Activated T-helper 9 cell treated with anti-CD3 and anti-CD28 coated beads, Interleukin-2, amount 50 U/mL, for 16 hours (primary cell): ENCODE measurements at regions not wholly inside any gene's neighbourhood (a gene's known extent, or its start where the extent isn't known, plus 50 kb on each side); places are given as distances from the start of the nearest gene placed in this dataset.

Experiments used
- DNase-seq: peaks from one replicate; pipeline ENCODE4 v3.0.0-alpha.2; 2020; ENCODE audit warnings: low read depth

GRCh38 chr10:78980354-78980753 lies 88.4 kb upstream of the ZMIZ1 start:
- DNase-seq = no peak

GRCh38 chr10:78980815-78981214 lies 88.0 kb upstream of the ZMIZ1 start:
- no peak for DNase-seq

- no peak for DNase-seq
Observed at GRCh38 chr10:78981257-78981969, 87.4 kb upstream of the ZMIZ1 start.

- DNase-seq = no peak
Observed at GRCh38 chr10:78981970-78982281, 86.8 kb upstream of the ZMIZ1 start.

- DNase-seq = no peak
Observed at GRCh38 chr10:78982726-78983125, 86.0 kb upstream of the ZMIZ1 start.

GRCh38 chr10:78983608-78984007 lies 85.2 kb upstream of the ZMIZ1 start:
- DNase-seq = no peak

GRCh38 chr10:78985973-78986818 lies 82.6 kb upstream of the ZMIZ1 start:
- DNase-seq = no peak

GRCh38 chr10:78991187-78991586 lies 77.6 kb upstream of the ZMIZ1 start:
- no peak for DNase-seq

- DNase-seq = no peak
Observed at GRCh38 chr10:78992333-78992732, 76.4 kb upstream of the ZMIZ1 start.

- no peak for DNase-seq
Observed at GRCh38 chr10:78993261-78993945, 75.4 kb upstream of the ZMIZ1 start.

GRCh38 chr10:78995987-78996791 lies 72.6 kb upstream of the ZMIZ1 start:
- no peak for DNase-seq

GRCh38 chr10:78996792-78997129 lies 72.0 kb upstream of the ZMIZ1 start:
- no peak for DNase-seq

GRCh38 chr10:78997635-78998618 lies 70.8 kb upstream of the ZMIZ1 start:
- no peak for DNase-seq

- DNase-seq = no peak
Observed at GRCh38 chr10:79001082-79001885, 67.5 kb upstream of the ZMIZ1 start.

GRCh38 chr10:79002336-79002735 lies 66.4 kb upstream of the ZMIZ1 start:
- DNase-seq = no peak

- DNase-seq = no peak
Observed at GRCh38 chr10:79003183-79004100, 65.3 kb upstream of the ZMIZ1 start.

GRCh38 chr10:79004311-79004710 lies 64.5 kb upstream of the ZMIZ1 start:
- no peak for DNase-seq

GRCh38 chr10:79005126-79005810 lies 63.5 kb upstream of the ZMIZ1 start:
- DNase-seq = no peak

GRCh38 chr10:79007018-79007417 lies 61.7 kb upstream of the ZMIZ1 start:
- no peak for DNase-seq
